SK-N-MC (cell line): ENCODE measurements at regions not wholly inside any gene's neighbourhood (a gene's known extent, or its start where the extent isn't known, plus 50 kb on each side); places are given as distances from the start of the nearest gene placed in this dataset.

Experiments used
- DNase-seq: peaks from one replicate; pipeline ENCODE4 v3.0.0-alpha.2; 2011; ENCODE audit warnings: low read depth, low spot score
- H3K27ac ChIP-seq: fragments of 200-600 bp; sonication (generic); 2 replicates; pipeline ENCODE4 v1.5.1; 2016; ENCODE audit warnings: mixed run types
- H3K36me3 ChIP-seq: fragments of 200-600 bp; sonication (generic); 2 replicates; pipeline ENCODE4 v1.6.1; 2017; ENCODE audit warnings: antibody characterized with exemption, low read length, mixed read lengths; ENCODE audit not compliant: insufficient read depth
- H3K4me3 ChIP-seq: fragments of 200-600 bp; sonication (generic); 2 replicates; pipeline ENCODE4 v1.5.1; 2016
- H3K9ac ChIP-seq: fragments of 200-600 bp; sonication (generic); 2 replicates; pipeline ENCODE4 v1.8.0; 2017; ENCODE audit warnings: mixed run types, mixed read lengths; ENCODE audit not compliant: insufficient read length
- H3K9me3 ChIP-seq: fragments of 200-600 bp; sonication (generic); 2 replicates; pipeline ENCODE4 v1.6.1; 2017; ENCODE audit warnings: low read depth, mild to moderate bottlenecking, antibody characterized with exemption, low read length, moderate library complexity, mixed read lengths
- EZH2 ChIP-seq: fragments of 200-600 bp; sonication (generic); IDR thresholded peaks from one replicate; pipeline ENCODE4 v1.6.1; 2017; ENCODE audit warnings: antibody characterized with exemption
- FOXP2 ChIP-seq: optimal IDR thresholded peaks from 2 replicates; pipeline ENCODE3; 2011; ENCODE audit warnings: mild to moderate bottlenecking, moderate library complexity; ENCODE audit not compliant: insufficient read depth; ENCODE audit errors: extremely low read length, control extremely low read depth
- POLR2AphosphoS5 ChIP-seq: IDR thresholded peaks from 2 replicates; pipeline ENCODE4 v1.6.1; 2012; ENCODE audit warnings: mild to moderate bottlenecking, low read depth, low read length, borderline replicate concordance

DNA sequence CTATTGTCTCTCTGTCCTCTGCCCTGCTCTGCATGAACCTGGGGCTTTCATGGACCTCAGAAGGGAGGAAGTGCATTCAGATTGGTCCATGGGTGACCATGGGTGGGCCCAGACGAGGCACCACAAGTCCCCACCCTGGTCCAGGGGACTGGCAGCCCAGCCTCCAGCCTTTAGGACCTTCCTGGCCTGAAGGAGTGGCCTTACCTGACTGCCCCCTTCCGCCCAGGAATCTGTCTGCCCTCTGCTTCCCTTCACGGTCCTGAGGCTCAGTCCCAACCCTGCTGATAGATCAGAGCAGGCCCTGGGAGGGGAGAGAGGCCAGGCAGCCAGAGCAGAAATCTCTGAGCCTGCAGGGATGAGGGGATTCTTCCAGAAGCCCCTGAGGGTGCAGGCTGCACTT, 455.4 kb downstream of the PCDH18 start:
- H3K36me3 ChIP-seq = no peaks in the 10 kb centered on the region
- H3K9me3 ChIP-seq = no peaks in the 10 kb centered on the region
- H3K4me3 ChIP-seq = no peak overlapping the region
- H3K9ac ChIP-seq = no peak overlapping the region
- no peak for TF ChIP-seq EZH2
- no peak for TF ChIP-seq FOXP2
- no peak for TF ChIP-seq POLR2AphosphoS5
- DNase-seq = no peak
- H3K27ac ChIP-seq = no peak overlapping the region

DNA sequence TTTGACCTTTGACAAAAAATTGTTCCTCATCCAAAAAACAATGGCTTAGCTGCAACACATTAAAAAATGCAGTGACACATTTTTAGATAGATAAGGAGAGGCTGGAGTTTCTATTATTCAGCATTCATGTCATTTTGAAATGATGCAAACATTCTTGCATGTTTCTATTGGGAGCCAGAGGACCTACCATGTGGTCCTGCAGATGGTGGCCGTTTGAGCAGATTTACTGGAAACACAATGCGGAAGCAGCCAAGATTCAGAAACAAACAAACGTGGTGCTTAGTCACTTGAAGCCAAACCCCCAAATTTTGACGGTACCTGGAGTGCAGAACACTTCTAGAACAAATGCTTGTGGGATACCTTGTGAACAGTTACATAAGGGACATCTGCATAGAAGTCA, 456.7 kb downstream of the PCDH18 start:
- TF ChIP-seq FOXP2 (no peak), POLR2AphosphoS5 (no peak), EZH2 (no peak)
- H3K4me3 ChIP-seq = no peak overlapping the region
- DNase-seq = no peak

DNA sequence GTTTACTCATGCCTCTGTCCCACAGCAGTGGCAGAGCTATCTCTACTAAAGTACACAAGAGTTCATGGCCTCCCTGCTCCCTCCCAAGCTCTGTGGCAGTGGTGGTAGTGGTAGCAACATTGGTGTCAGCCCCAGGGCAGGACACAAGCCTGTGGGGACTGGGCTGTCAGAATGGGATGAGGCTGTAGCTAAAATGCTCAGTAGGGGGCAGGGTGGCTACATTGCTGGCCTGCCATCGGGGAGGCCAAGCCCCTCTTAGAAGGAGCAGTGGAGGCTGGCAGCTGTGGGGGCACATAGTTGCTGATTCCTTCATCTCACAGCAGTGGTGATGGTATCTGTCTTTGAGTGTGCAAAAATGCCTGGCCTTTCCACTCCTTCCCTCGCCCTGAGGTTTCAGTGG, 461.7 kb downstream of the PCDH18 start:
- H3K4me3 ChIP-seq = no peak overlapping the region
- H3K9me3 ChIP-seq = no peaks in the 10 kb centered on the region
- no peaks in the 10 kb centered on the region for H3K36me3 ChIP-seq
- H3K27ac ChIP-seq = no peak overlapping the region
- H3K9ac ChIP-seq = no peak overlapping the region
- no peak for TF ChIP-seq FOXP2
- no peak for TF ChIP-seq EZH2
- TF ChIP-seq POLR2AphosphoS5 = no peak
- DNase-seq = no peak

More for the DNA sequence above, 456.7 kb downstream of the PCDH18 start:
- Histone ChIP-seq H3K27ac (no peak overlapping the region), H3K36me3 (no peaks in the 10 kb centered on the region), H3K9ac (no peak overlapping the region), H3K9me3 (no peaks in the 10 kb centered on the region)

DNA sequence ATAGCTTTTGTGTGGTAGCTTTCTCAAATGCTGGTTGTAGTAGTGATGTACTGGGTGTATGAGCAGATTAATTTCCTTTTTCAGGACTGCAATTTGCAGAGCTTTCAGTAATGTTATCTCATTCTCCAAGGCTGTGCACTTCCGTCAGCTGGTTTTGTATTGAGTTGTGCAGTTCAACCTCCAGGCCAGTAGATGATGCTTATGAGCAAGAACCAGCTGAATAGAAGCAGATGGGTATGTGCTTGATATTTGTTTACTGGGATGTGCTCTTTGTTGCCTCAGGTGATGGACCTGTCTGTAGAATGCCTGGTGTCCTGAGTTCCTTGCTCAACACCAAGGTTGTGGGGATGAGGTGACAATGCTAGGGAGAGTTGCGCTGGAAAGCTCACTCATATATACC, 462.8 kb downstream of the PCDH18 start:
- no peaks in the 10 kb centered on the region for H3K36me3 ChIP-seq
- no peak overlapping the region for H3K27ac ChIP-seq
- H3K4me3 ChIP-seq = no peak overlapping the region
- no peak for DNase-seq
- H3K9me3 ChIP-seq = no peaks in the 10 kb centered on the region
- H3K9ac ChIP-seq = no peak overlapping the region
- no peak for TF ChIP-seq FOXP2
- no peak for TF ChIP-seq POLR2AphosphoS5
- no peak for TF ChIP-seq EZH2

- no peaks in the 10 kb centered on the region for H3K36me3 ChIP-seq
- no peak for DNase-seq
- H3K9ac ChIP-seq = no peak overlapping the region
- no peaks in the 10 kb centered on the region for H3K9me3 ChIP-seq
- no peak overlapping the region for H3K27ac ChIP-seq
- TF ChIP-seq EZH2 = no peak
- no peak overlapping the region for H3K4me3 ChIP-seq
Observed at GRCh38 chr4:137067735-137068134, 464.6 kb downstream of the PCDH18 start.

DNA sequence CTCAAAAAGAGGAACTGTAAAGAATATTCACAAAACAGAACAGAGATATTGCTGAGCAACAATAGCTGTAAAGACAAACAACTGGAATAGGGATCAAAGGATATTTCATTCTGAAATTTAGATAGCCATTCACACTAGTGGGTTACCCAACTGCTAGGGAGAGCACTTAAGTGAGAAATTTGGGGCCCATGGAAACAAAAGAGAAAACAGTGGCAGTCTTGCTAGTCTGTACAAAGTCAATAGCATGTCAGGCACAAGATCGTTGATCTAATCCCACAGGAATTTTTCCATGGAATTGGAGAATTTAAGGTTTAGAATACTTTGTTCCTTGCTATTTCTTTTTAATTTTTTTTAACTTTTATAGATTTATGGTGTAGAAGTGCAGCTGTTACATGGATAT, 467.0 kb downstream of the PCDH18 start:
- no peak for TF ChIP-seq EZH2
- no peak for TF ChIP-seq POLR2AphosphoS5
- no peak for TF ChIP-seq FOXP2
- Histone ChIP-seq H3K27ac (no peak overlapping the region), H3K9me3 (no peaks in the 10 kb centered on the region), H3K36me3 (no peaks in the 10 kb centered on the region), H3K4me3 (no peak overlapping the region), H3K9ac (no peak overlapping the region)
- DNase-seq = no peak

DNA sequence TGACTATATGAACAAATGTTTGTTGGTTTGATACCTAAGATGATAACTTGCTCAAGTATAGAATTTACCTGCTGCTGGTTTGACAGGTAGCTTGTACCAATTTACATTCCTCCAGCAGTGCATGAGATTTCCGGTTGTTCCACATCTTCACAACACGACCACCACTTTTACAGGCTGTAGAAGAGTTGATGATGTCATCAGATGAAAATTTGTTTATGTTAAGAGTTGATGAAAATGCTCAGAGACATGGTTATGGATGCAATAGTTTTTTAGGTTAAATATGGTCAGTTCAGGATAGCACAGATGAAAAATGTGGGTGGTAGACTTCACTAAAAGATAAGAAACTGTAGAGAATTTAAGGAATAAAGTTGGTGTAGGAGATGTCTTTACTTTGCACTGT, 468.3 kb downstream of the PCDH18 start:
- no peak for TF ChIP-seq EZH2
- no peak for TF ChIP-seq POLR2AphosphoS5
- TF ChIP-seq FOXP2 = no peak
- Histone ChIP-seq H3K9me3 (no peaks in the 10 kb centered on the region), H3K9ac (no peak overlapping the region), H3K27ac (no peak overlapping the region), H3K4me3 (no peak overlapping the region), H3K36me3 (no peaks in the 10 kb centered on the region)
- DNase-seq = no peak

DNA sequence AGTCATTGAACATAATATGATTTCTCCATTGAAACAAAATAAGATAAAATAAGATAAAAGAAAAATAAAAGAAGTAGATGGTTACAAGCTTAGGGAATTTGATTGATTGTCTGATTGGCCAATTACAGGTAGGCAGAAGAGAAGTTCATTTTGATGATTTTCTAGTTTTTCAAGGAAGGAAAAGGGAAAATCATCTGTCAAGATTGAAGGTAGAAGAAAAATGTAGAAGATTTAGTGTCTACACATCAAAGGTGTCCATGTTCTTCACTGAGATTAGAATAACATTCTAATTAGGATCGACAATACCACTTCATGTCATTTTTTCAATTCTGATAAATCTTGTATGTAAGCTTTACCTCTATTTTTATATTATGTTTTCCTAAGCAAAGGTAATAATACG, 489.1 kb downstream of the PCDH18 start:
- Histone ChIP-seq H3K36me3 (no peaks in the 10 kb centered on the region), H3K9me3 (no peaks in the 10 kb centered on the region), H3K4me3 (no peak overlapping the region), H3K9ac (no peak overlapping the region), H3K27ac (no peak overlapping the region)
- DNase-seq = no peak
- TF ChIP-seq POLR2AphosphoS5 = no peak
- TF ChIP-seq EZH2 = no peak
- no peak for TF ChIP-seq FOXP2

GRCh38 chr4:137039370-137039769, 492.9 kb downstream of the PCDH18 start:
- no peak for TF ChIP-seq FOXP2
- no peak for TF ChIP-seq POLR2AphosphoS5
- TF ChIP-seq EZH2 = no peak
- Histone ChIP-seq H3K27ac (no peak overlapping the region), H3K36me3 (no peaks in the 10 kb centered on the region), H3K9me3 (no peaks in the 10 kb centered on the region), H3K9ac (no peak overlapping the region), H3K4me3 (no peak overlapping the region)
- no peak for DNase-seq
